HEK293 (cell line): ENCODE measurements at regions not wholly inside any gene's neighbourhood (a gene's known extent, or its start where the extent isn't known, plus 50 kb on each side); places are given as distances from the start of the nearest gene placed in this dataset.

Experiments
- ATF2 ChIP-seq: fragments of 450-650 bp; formaldehyde crosslinking; IDR thresholded peaks from 2 replicates; pipeline ENCODE4 v1.5.1; 2016; ENCODE audit warnings: missing biosample characterization, missing genetic modification characterization, low read depth
- CTCF ChIP-seq: fragments of 450-650 bp; formaldehyde crosslinking; IDR thresholded peaks from 2 replicates; pipeline ENCODE4 v1.5.1; 2016; ENCODE audit warnings: missing biosample characterization, missing genetic modification characterization
- ELK4 ChIP-seq: IDR thresholded peaks from 2 replicates; pipeline ENCODE4 v1.6.1; 2011; ENCODE audit warnings: mild to moderate bottlenecking, low read depth, low read length, borderline replicate concordance
- REST ChIP-seq: fragments of 450-650 bp; formaldehyde crosslinking; IDR thresholded peaks from 2 replicates; pipeline ENCODE4 v1.5.1; 2016; ENCODE audit warnings: missing biosample characterization, missing genetic modification characterization
- WT1 ChIP-seq: fragments of 450-650 bp; formaldehyde crosslinking; IDR thresholded peaks from 2 replicates; pipeline ENCODE4 v1.5.1; 2016; ENCODE audit warnings: missing biosample characterization, missing genetic modification characterization
- ZBTB8A ChIP-seq: fragments of 450-650 bp; formaldehyde crosslinking; IDR thresholded peaks from 2 replicates; pipeline ENCODE4 v1.5.1; 2016; ENCODE audit warnings: missing biosample characterization, missing genetic modification characterization
- ZFP3 ChIP-seq: fragments of 450-650 bp; formaldehyde crosslinking; IDR thresholded peaks from 2 replicates; pipeline ENCODE4 v1.5.1; 2016; ENCODE audit warnings: low read depth, missing biosample characterization, missing genetic modification characterization
- ZNF114 ChIP-seq: fragments of 450-650 bp; formaldehyde crosslinking; IDR thresholded peaks from 2 replicates; pipeline ENCODE4 v1.5.0; 2017; ENCODE audit warnings: missing biosample characterization, missing genetic modification characterization
- ZNF23 ChIP-seq: fragments of 450-650 bp; formaldehyde crosslinking; IDR thresholded peaks from 2 replicates; pipeline ENCODE4 v1.5.1; 2016; ENCODE audit warnings: missing biosample characterization, missing genetic modification characterization, borderline replicate concordance
- ZNF76 ChIP-seq: fragments of 450-650 bp; formaldehyde crosslinking; IDR thresholded peaks from 2 replicates; pipeline ENCODE4; 2016; ENCODE audit warnings: low read depth, missing biosample characterization, missing genetic modification characterization, borderline replicate concordance
- ZNF785 ChIP-seq: fragments of 450-650 bp; formaldehyde crosslinking; IDR thresholded peaks from 2 replicates; pipeline ENCODE4 v1.5.1; 2016; ENCODE audit warnings: missing biosample characterization, missing genetic modification characterization

- no peak for TF ChIP-seq ZBTB8A (tag by site-specific recombination)
- no peak for TF ChIP-seq WT1 (tag by site-specific recombination)
- no peak for TF ChIP-seq ATF2 (tag by site-specific recombination)
- no peak for TF ChIP-seq REST (tag by site-specific recombination)
- TF ChIP-seq ZNF76 (tag by site-specific recombination): no peak
- no peak for TF ChIP-seq ZNF23
- TF ChIP-seq CTCF: no peak
- TF ChIP-seq ZNF114: no peak
- TF ChIP-seq ELK4: no peak
- no peak for TF ChIP-seq ZNF785 (tag by site-specific recombination)
- no peak for TF ChIP-seq ZFP3 (tag by site-specific recombination)
Observed at GRCh38 chr4:126616795-126617194, 1016.0 kb upstream of the INTU start.
